CD14-positive monocyte (primary cell): ENCODE measurements at regions not wholly inside any gene's neighbourhood (a gene's known extent, or its start where the extent isn't known, plus 50 kb on each side); places are given as distances from the start of the nearest gene placed in this dataset.

Experiments
- DNase-seq, 3 donors: peaks; one replicate each; pipeline ENCODE4 v3.0.0-alpha.2; 2011 to 2022
- H2AFZ ChIP-seq: 2 replicates; pipeline ENCODE4 v1.6.0; 2012; ENCODE audit warnings: mild to moderate bottlenecking, low read depth, low read length, inconsistent platforms; ENCODE audit not compliant: insufficient read depth, poor library complexity, severe bottlenecking
- H3K27ac ChIP-seq, 2 donors: 1 replicate in 1 of 2; 2 replicates in 1 of 2; pipeline ENCODE4 v1.5.1; 2012 to 2013; ENCODE audit warnings: low read length in 2 of 2, control low read depth in 1 of 2, inconsistent platforms in 1 of 2, low read depth in 1 of 2, mild to moderate bottlenecking in 1 of 2
- H3K27me3 ChIP-seq, 2 donors: one replicate each; pipeline versions ENCODE4 v1.6.0 to v1.6.1; 2011 to 2013; ENCODE audit warnings: low read length in 2 of 2; ENCODE audit not compliant: control insufficient read depth in 2 of 2, insufficient read depth in 2 of 2
- H3K36me3 ChIP-seq, 2 donors: replicated peaks in 1 of 2; 1 replicate in 1 of 2; 2 replicates in 1 of 2; pipeline versions ENCODE4 v1.5.1 to v1.6.1; 2012 to 2013; ENCODE audit warnings: low read length in 2 of 2, control low read depth in 1 of 2, inconsistent platforms in 1 of 2, mild to moderate bottlenecking in 1 of 2; ENCODE audit not compliant: insufficient read depth in 2 of 2, control insufficient read depth in 1 of 2
- H3K4me1 ChIP-seq, 2 donors: 1 replicate in 1 of 2; 2 replicates in 1 of 2; pipeline versions ENCODE4 v1.5.1 to v1.6.1; 2012 to 2013; ENCODE audit warnings: low read length in 2 of 2, control low read depth in 1 of 2, inconsistent platforms in 1 of 2, mild to moderate bottlenecking in 1 of 2, moderate library complexity in 1 of 2; ENCODE audit not compliant: insufficient read depth in 2 of 2, control insufficient read depth in 1 of 2
- H3K4me2 ChIP-seq: replicated peaks from 2 replicates; pipeline ENCODE3; 2012; ENCODE audit warnings: low read length, moderate library complexity, mild to moderate bottlenecking; ENCODE audit not compliant: poor library complexity, severe bottlenecking; ENCODE audit errors: extremely low read depth
- H3K4me3 ChIP-seq, 3 experiments: fragments of 200-600 bp in 1 of 3; sonication (generic) in 1 of 3; replicated peaks in 1 of 3; 1 replicate in 2 of 3; 2 replicates in 1 of 3; pipeline ENCODE4 v1.5.1; 2011 to 2013; ENCODE audit warnings: low read length in 3 of 3, mild to moderate bottlenecking in 3 of 3, control low read depth in 2 of 3, low read depth in 2 of 3, inconsistent platforms in 1 of 3, moderate library complexity in 1 of 3
- H3K79me2 ChIP-seq: 2 replicates; pipeline ENCODE4 v1.6.0; 2012; ENCODE audit warnings: mild to moderate bottlenecking, control low read depth, inconsistent platforms, low read length, moderate library complexity; ENCODE audit not compliant: insufficient read depth
- H3K9ac ChIP-seq: 2 replicates; pipeline ENCODE4 v1.6.0; 2017; ENCODE audit warnings: low read length, mild to moderate bottlenecking; ENCODE audit not compliant: insufficient read depth, poor library complexity, severe bottlenecking
- H3K9me3 ChIP-seq, 2 donors: replicated peaks in 1 of 2; 1 replicate in 1 of 2; 2 replicates in 1 of 2; pipeline versions ENCODE4 v1.5.1 to v1.6.1; 2012 to 2013; ENCODE audit warnings: low read length in 2 of 2, control low read depth in 1 of 2; ENCODE audit not compliant: control insufficient read depth in 1 of 2, insufficient read depth in 1 of 2
- H4K20me1 ChIP-seq: 2 replicates; pipeline ENCODE4 v1.6.0; 2012; ENCODE audit warnings: mild to moderate bottlenecking, low read length, control low read depth, moderate library complexity; ENCODE audit not compliant: insufficient read depth
- H3K27ac Mint-ChIP-seq, 7 donors: one replicate each; pipeline ENCODE4 v1.8.0; 2020; ENCODE audit warnings: mild to moderate bottlenecking in 7 of 7, mixed read lengths in 7 of 7, moderate library complexity in 6 of 7, inconsistent platforms in 2 of 7
- H3K27me3 Mint-ChIP-seq, 3 donors: one replicate each; pipeline ENCODE4 v1.8.0; 2021 to 2022; ENCODE audit warnings: low read depth in 3 of 3, mild to moderate bottlenecking in 3 of 3, mixed read lengths in 3 of 3, moderate library complexity in 3 of 3, inconsistent platforms in 1 of 3
- H3K36me3 Mint-ChIP-seq, 2 donors: one replicate each; pipeline ENCODE4 v1.8.0; 2020; ENCODE audit warnings: mixed read lengths in 2 of 2, inconsistent platforms in 1 of 2, mild to moderate bottlenecking in 1 of 2
- H3K4me1 Mint-ChIP-seq: one replicate; pipeline ENCODE4 v1.8.0; 2020; ENCODE audit warnings: mild to moderate bottlenecking, mixed read lengths
- H3K4me3 Mint-ChIP-seq, 2 donors: one replicate each; pipeline ENCODE4 v1.8.0; 2020; ENCODE audit warnings: mild to moderate bottlenecking in 2 of 2, mixed read lengths in 2 of 2, moderate library complexity in 1 of 2
- H3K9me3 Mint-ChIP-seq, 7 donors: one replicate each; pipeline ENCODE4 v1.8.0; 2020 to 2022; ENCODE audit warnings: mixed read lengths in 7 of 7, mild to moderate bottlenecking in 6 of 7, moderate library complexity in 6 of 7, inconsistent platforms in 2 of 7
- CTCF ChIP-seq: fragments of 200-600 bp; IDR thresholded peaks from one replicate; pipeline ENCODE4 v1.8.0; 2022; ENCODE audit warnings: antibody characterized with exemption, mild to moderate bottlenecking
- WGBS: methylation state at CpG from one replicate; pipeline ENCODE4 v1.1.5; 2013; ENCODE audit warnings: missing lambda C conversion rate; ENCODE audit not compliant: insufficient coverage; 5-methylcytosine and 5-hydroxymethylcytosine counted together
- intact Hi-C, 2 donors: fragments of 100-400 bp; cut with micrococcal nuclease; formaldehyde crosslinking; loops; one replicate each; pipeline versions ENCODE4 v1.15.0 to v1.15.1; 2023

- H2AFZ ChIP-seq = no peak overlapping the region
- no peak overlapping the region for H3K4me3 ChIP-seq
- TF ChIP-seq CTCF = no peak
- H3K9me3 ChIP-seq = no peaks in the 10 kb centered on the region
- Mint-ChIP-seq H3K9me3 (no peaks in the 10 kb centered on the region), H3K27ac (peak overlapping the region in 3 of 7 donors; percentile 6 to 41 (median 40)), H3K4me3 (no peak overlapping the region), H3K27me3 (peaks cover 0 to 3% (median 0%) of the 10 kb centered on the region in 3 donors), H3K36me3 (no peaks in the 10 kb centered on the region), H3K4me1 (peaks cover 14% of the 10 kb centered on the region)
- H4K20me1 ChIP-seq = no peaks in the 10 kb centered on the region
- no peaks in the 10 kb centered on the region for H3K4me1 ChIP-seq
- H3K36me3 ChIP-seq = no peaks in the 10 kb centered on the region
- no peak overlapping the region for H3K4me2 ChIP-seq
- no peak overlapping the region for H3K9ac ChIP-seq
- no peak for DNase-seq
- 94% methylated on average over 10 of the region's 14 CpGs for WGBS
- no peaks in the 10 kb centered on the region for H3K27me3 ChIP-seq
- no peaks in the 10 kb centered on the region for H3K79me2 ChIP-seq
- intact Hi-C loops = no loop called here
- H3K27ac ChIP-seq = no peak overlapping the region
These were observed 76.8 kb upstream of the PIM1 start for GRCh38 chr6:37092923-37093727.

GRCh38 chr6:37093728-37094069 is 76.3 kb upstream of the PIM1 start:
- Mint-ChIP-seq H3K4me1 (peaks cover 16% of the 10 kb centered on the region), H3K9me3 (no peaks in the 10 kb centered on the region), H3K4me3 (no peak overlapping the region), H3K27ac (peak overlapping the region in 1 of 7 donors; percentile 40), H3K27me3 (peaks cover 0 to 3% (median 0%) of the 10 kb centered on the region in 3 donors), H3K36me3 (peaks cover 0 to 2% of the 10 kb centered on the region in 2 donors)
- H3K79me2 ChIP-seq = no peaks in the 10 kb centered on the region
- H3K4me2 ChIP-seq = no peak overlapping the region
- no peaks in the 10 kb centered on the region for H3K9me3 ChIP-seq
- no peak overlapping the region for H3K27ac ChIP-seq
- no peak overlapping the region for H3K9ac ChIP-seq
- no peak for DNase-seq
- 100% methylated on average over 2 of the region's 6 CpGs for WGBS
- H3K36me3 ChIP-seq = no peaks in the 10 kb centered on the region
- no peak for TF ChIP-seq CTCF
- H3K4me3 ChIP-seq = no peak overlapping the region
- intact Hi-C loops = no loop called here
- H4K20me1 ChIP-seq = no peaks in the 10 kb centered on the region
- H2AFZ ChIP-seq = no peak overlapping the region
- no peaks in the 10 kb centered on the region for H3K27me3 ChIP-seq
- peaks cover 0 to 2% of the 10 kb centered on the region in 2 donors for H3K4me1 ChIP-seq
